ENCODE measurements at regions not wholly inside any gene's neighbourhood (a gene's known extent, or its start where the extent isn't known, plus 50 kb on each side); places are given as distances from the start of the nearest gene placed in this dataset.
"Not testable (repeated sequence)": the region's sequence is repeated elsewhere in the genome, so short reads cannot be mapped to it uniquely, and the experiment has no call there.

- no peak for DNase-seq
Observed at GRCh38 chr11:81869351-81870065, 864.2 kb downstream of the FAM181B start.

GRCh38 chr11:81866896-81867295 lies 866.8 kb downstream of the FAM181B start:
- no peak for DNase-seq

- DNase-seq: no peak
Observed at GRCh38 chr11:81857386-81857785, 876.3 kb downstream of the FAM181B start.

GRCh38 chr11:81853791-81854190 lies 879.9 kb downstream of the FAM181B start:
- DNase-seq: no peak

- DNase-seq: no peak
Observed at GRCh38 chr11:81852896-81853295, 880.8 kb downstream of the FAM181B start.

GRCh38 chr11:81840380-81840779 lies 893.3 kb downstream of the FAM181B start:
- no peak for DNase-seq

- no peak for DNase-seq
Observed at GRCh38 chr11:81839976-81840375, 893.7 kb downstream of the FAM181B start.

GRCh38 chr11:81839016-81839415 lies 894.6 kb downstream of the FAM181B start:
- DNase-seq: no peak

GRCh38 chr11:81829976-81830375 lies 903.7 kb downstream of the FAM181B start:
- DNase-seq: no peak

- DNase-seq: no peak
Observed at GRCh38 chr11:81825346-81825745, 908.3 kb downstream of the FAM181B start.

- no peak for DNase-seq
Observed at GRCh38 chr11:81819462-81819861, 914.2 kb downstream of the FAM181B start.

GRCh38 chr11:81804858-81805257 lies 928.8 kb downstream of the FAM181B start:
- DNase-seq: no peak

GRCh38 chr11:81802591-81802990 lies 931.1 kb downstream of the FAM181B start:
- DNase-seq: no peak

GRCh38 chr11:81792416-81792815 lies 941.2 kb downstream of the FAM181B start:
- no peak for DNase-seq

- no peak for DNase-seq
Observed at GRCh38 chr11:81787584-81788049, 946.0 kb downstream of the FAM181B start.

- DNase-seq: no peak
Observed at GRCh38 chr11:81772166-81772565, 961.5 kb downstream of the FAM181B start.

- DNase-seq: not testable (repeated sequence)
Observed at GRCh38 chr11:81769906-81770305, 963.8 kb downstream of the FAM181B start.

GRCh38 chr11:81756864-81757595 lies 976.6 kb downstream of the FAM181B start:
- DNase-seq: no peak

- DNase-seq: no peak
Observed at GRCh38 chr11:81749245-81749644, 984.4 kb downstream of the FAM181B start.

- no peak for DNase-seq
Observed at GRCh38 chr11:81744336-81745116, 989.1 kb downstream of the FAM181B start.

GRCh38 chr11:81725701-81726100 lies 1008.0 kb downstream of the FAM181B start:
- no peak for DNase-seq

GRCh38 chr11:81717695-81718094 lies 1016.0 kb downstream of the FAM181B start:
- DNase-seq: no peak

- no peak for DNase-seq
Observed at GRCh38 chr11:81707881-81708280, 1025.8 kb downstream of the FAM181B start.

- DNase-seq: no peak
Observed at GRCh38 chr11:81705283-81705682, 1028.4 kb downstream of the FAM181B start.
